ENCODE measurements at regions not wholly inside any gene's neighbourhood (a gene's known extent, or its start where the extent isn't known, plus 50 kb on each side); places are given as distances from the start of the nearest gene placed in this dataset.

GRCh38 chr5:153350175-153350883, 140.1 kb upstream of the GRIA1 start:
- no peaks in the 10 kb centered on the region for H3K9me3 ChIP-seq
- no peaks in the 10 kb centered on the region for H3K4me1 ChIP-seq
- H3K36me3 ChIP-seq = no peaks in the 10 kb centered on the region
- no peak for TF ChIP-seq CTCF (IDR thresholded peaks at IDR 0.05; ENCODE audit: low read depth, low read length)
- no peak overlapping the region for H3K4me3 ChIP-seq (ENCODE audit: low read depth, low read length)
- H3K27me3 ChIP-seq = no peaks in the 10 kb centered on the region
- DNase-seq = no peak

- DNase-seq = no peak
- no peaks in the 10 kb centered on the region for H3K4me1 ChIP-seq
- H3K4me3 ChIP-seq (ENCODE audit: low read depth, low read length) = no peak overlapping the region
These were observed 137.7 kb upstream of the GRIA1 start for GRCh38 chr5:153352685-153353219.

GRCh38 chr5:153357493-153358112, 132.9 kb upstream of the GRIA1 start:
- Histone ChIP-seq H3K36me3 (no peaks in the 10 kb centered on the region), H3K27me3 (no peaks in the 10 kb centered on the region), H3K4me3 (ENCODE audit: low read depth, low read length) (no peak overlapping the region), H3K4me1 (no peaks in the 10 kb centered on the region), H3K9me3 (no peaks in the 10 kb centered on the region)
- no peak for TF ChIP-seq CTCF (IDR thresholded peaks at IDR 0.05; ENCODE audit: low read depth, low read length)
- no peak for DNase-seq

More at GRCh38 chr5:153352685-153353219, 137.7 kb upstream of the GRIA1 start:
- Histone ChIP-seq H3K27me3 (no peaks in the 10 kb centered on the region), H3K36me3 (no peaks in the 10 kb centered on the region), H3K9me3 (no peaks in the 10 kb centered on the region)
- no peak for TF ChIP-seq CTCF (IDR thresholded peaks at IDR 0.05; ENCODE audit: low read depth, low read length)

- H3K36me3 ChIP-seq = no peaks in the 10 kb centered on the region
- H3K9me3 ChIP-seq = no peaks in the 10 kb centered on the region
- DNase-seq = no peak
- H3K27me3 ChIP-seq = no peaks in the 10 kb centered on the region
- no peak for TF ChIP-seq CTCF (IDR thresholded peaks at IDR 0.05; ENCODE audit: low read depth, low read length)
- H3K4me3 ChIP-seq (ENCODE audit: low read depth, low read length) = no peak overlapping the region
- H3K4me1 ChIP-seq = no peaks in the 10 kb centered on the region
These were observed 132.0 kb upstream of the GRIA1 start for GRCh38 chr5:153358315-153358976.

- Histone ChIP-seq H3K9me3 (no peaks in the 10 kb centered on the region), H3K36me3 (no peaks in the 10 kb centered on the region), H3K27me3 (no peaks in the 10 kb centered on the region), H3K4me1 (no peaks in the 10 kb centered on the region), H3K4me3 (ENCODE audit: low read depth, low read length) (no peak overlapping the region)
- no peak for TF ChIP-seq CTCF (IDR thresholded peaks at IDR 0.05; ENCODE audit: low read depth, low read length)
- DNase-seq = no peak
These were observed 129.6 kb upstream of the GRIA1 start for GRCh38 chr5:153360860-153361259.

Measured in BE2C (cell line).